Small intestine (tissue), 7 donors: ENCODE measurements at regions not wholly inside any gene's neighbourhood (a gene's known extent, or its start where the extent isn't known, plus 50 kb on each side); places are given as distances from the start of the nearest gene placed in this dataset.

Experiments used
- DNase-seq, 2 donors: peaks; one replicate each; pipeline versions ENCODE4 v3.0.0 to v3.0.0-alpha.2; 2013
- FAIRE-seq: peaks from 2 replicates; lab custom pipeline; 2012; peaks lifted over from hg19 to GRCh38; lab: Jason Lieb, UNC
- H3K27ac ChIP-seq, 3 donors: one replicate each; pipeline ENCODE4 v1.5.1; 2013; ENCODE audit warnings: low read length in 2 of 3, mild to moderate bottlenecking in 2 of 3, control low read depth in 1 of 3, inconsistent platforms in 1 of 3, low read depth in 1 of 3, moderate library complexity in 1 of 3
- H3K27me3 ChIP-seq, 3 donors: one replicate each; pipeline ENCODE4 v1.6.1; 2013; ENCODE audit warnings: low read length in 3 of 3, inconsistent platforms in 1 of 3; ENCODE audit not compliant: control insufficient read depth in 3 of 3, insufficient read depth in 3 of 3
- H3K36me3 ChIP-seq, 3 donors: one replicate each; pipeline ENCODE4 v1.6.1; 2013; ENCODE audit warnings: low read length in 3 of 3, inconsistent platforms in 1 of 3, low read depth in 1 of 3, mild to moderate bottlenecking in 1 of 3, moderate library complexity in 1 of 3; ENCODE audit not compliant: control insufficient read depth in 3 of 3, insufficient read depth in 2 of 3
- H3K4me1 ChIP-seq, 3 donors: one replicate each; pipeline ENCODE4 v1.6.1; 2013; ENCODE audit warnings: low read length in 2 of 3, inconsistent platforms in 1 of 3, low read depth in 1 of 3, mild to moderate bottlenecking in 1 of 3, moderate library complexity in 1 of 3; ENCODE audit not compliant: control insufficient read depth in 3 of 3, insufficient read depth in 2 of 3
- H3K4me3 ChIP-seq, 3 donors: one replicate each; pipeline ENCODE4 v1.5.1; 2013; ENCODE audit warnings: low read length in 3 of 3, control low read depth in 1 of 3, inconsistent platforms in 1 of 3, low read depth in 1 of 3, mild to moderate bottlenecking in 1 of 3, moderate library complexity in 1 of 3
- H3K9me3 ChIP-seq, 2 donors: one replicate each; pipeline ENCODE4 v1.6.1; 2013; ENCODE audit warnings: low read depth in 1 of 2, low read length in 1 of 2; ENCODE audit not compliant: control insufficient read depth in 2 of 2, insufficient read depth in 1 of 2
- WGBS, 3 donors: extraction: QIAGEN DNeasy Blood & Tissue Kit; methylation state at CpG; one replicate each; pipeline ENCODE4 v1.1.7; 2013; 5-methylcytosine and 5-hydroxymethylcytosine counted together
- donor health status: healthy with polysubstance abuse.
- donor health status: control.
- donor health status: control.
- donor health status: Bipolar disorder and iron deficiency.
- donor health status: healthy.

- FAIRE-seq: no peak
- no peaks in the 10 kb centered on the region for H3K9me3 ChIP-seq
- no peak overlapping the region for H3K27ac ChIP-seq
- no peak overlapping the region for H3K4me3 ChIP-seq
- no peaks in the 10 kb centered on the region for H3K36me3 ChIP-seq
- no peaks in the 10 kb centered on the region for H3K27me3 ChIP-seq
- no peaks in the 10 kb centered on the region for H3K4me1 ChIP-seq
- DNase-seq: peak; percentile 8 to 17
- 10 to 50% (median 25%) methylated on average over 1 of the region's 1 CpG for WGBS, 3 donors
These were observed 180.7 kb upstream of the EGFLAM start for GRCh38 chr5:38077652-38078051.

GRCh38 chr5:38071831-38072694, 186.3 kb upstream of the EGFLAM start:
- Histone ChIP-seq H3K36me3 (no peaks in the 10 kb centered on the region), H3K9me3 (no peaks in the 10 kb centered on the region), H3K4me1 (no peaks in the 10 kb centered on the region), H3K27ac (no peak overlapping the region), H3K27me3 (no peaks in the 10 kb centered on the region), H3K4me3 (no peak overlapping the region)
- FAIRE-seq: no peak
- 67 to 86% (median 76%) methylated on average over 9 of the region's 9 CpGs for WGBS, 3 donors
- no peak for DNase-seq

- FAIRE-seq (no peak), DNase-seq (no peak)
- H3K4me3 ChIP-seq: no peak overlapping the region
- H3K36me3 ChIP-seq: no peaks in the 10 kb centered on the region
- no peak overlapping the region for H3K27ac ChIP-seq
- no peaks in the 10 kb centered on the region for H3K4me1 ChIP-seq
- WGBS, 3 donors: 87 to 91% (median 87%) methylated on average over 6 of the region's 6 CpGs
- no peaks in the 10 kb centered on the region for H3K27me3 ChIP-seq
- H3K9me3 ChIP-seq: no peaks in the 10 kb centered on the region
These were observed 187.9 kb upstream of the EGFLAM start for GRCh38 chr5:38070304-38070950.

GRCh38 chr5:38069360-38069759, 189.0 kb upstream of the EGFLAM start:
- H3K27me3 ChIP-seq: no peaks in the 10 kb centered on the region
- H3K36me3 ChIP-seq: no peaks in the 10 kb centered on the region
- no peaks in the 10 kb centered on the region for H3K4me1 ChIP-seq
- WGBS, 3 donors: 38 to 72% (median 51%) methylated on average over 3 of the region's 3 CpGs
- DNase-seq: no peak
- no peak for FAIRE-seq
- no peak overlapping the region for H3K27ac ChIP-seq
- H3K4me3 ChIP-seq: no peak overlapping the region
- no peaks in the 10 kb centered on the region for H3K9me3 ChIP-seq

GRCh38 chr5:38060354-38060753, 198.0 kb upstream of the EGFLAM start:
- Histone ChIP-seq H3K4me3 (no peak overlapping the region), H3K27ac (peak overlapping the region in 1 of 3 donors; percentile 34), H3K9me3 (no peaks in the 10 kb centered on the region), H3K27me3 (no peaks in the 10 kb centered on the region), H3K36me3 (no peaks in the 10 kb centered on the region), H3K4me1 (no peaks in the 10 kb centered on the region)
- DNase-seq: peak in 1 of 2 donors; percentile 10
- WGBS, 3 donors: 60 to 82% (median 72%) methylated on average over 2 of the region's 2 CpGs
- FAIRE-seq: no peak

- Histone ChIP-seq H3K4me3 (no peak overlapping the region), H3K36me3 (no peaks in the 10 kb centered on the region), H3K27me3 (no peaks in the 10 kb centered on the region), H3K4me1 (no peaks in the 10 kb centered on the region), H3K9me3 (no peaks in the 10 kb centered on the region), H3K27ac (peak overlapping the region in 1 of 3 donors; percentile 28)
- FAIRE-seq (no peak), DNase-seq (no peak)
- WGBS, 3 donors: 64 to 89% (median 86%) methylated on average over 6 of the region's 6 CpGs
These were observed 198.5 kb upstream of the EGFLAM start for GRCh38 chr5:38059876-38060275.

GRCh38 chr5:38051711-38052511, 206.4 kb upstream of the EGFLAM start:
- WGBS, 3 donors: 62 to 83% (median 64%) methylated on average over 12 of the region's 12 CpGs
- no peaks in the 10 kb centered on the region for H3K36me3 ChIP-seq
- no peak for DNase-seq
- no peaks in the 10 kb centered on the region for H3K4me1 ChIP-seq
- no peak for FAIRE-seq
- H3K27me3 ChIP-seq: no peaks in the 10 kb centered on the region
- no peak overlapping the region for H3K4me3 ChIP-seq
- no peak overlapping the region for H3K27ac ChIP-seq
- no peaks in the 10 kb centered on the region for H3K9me3 ChIP-seq

- WGBS, 3 donors: 36 to 69% (median 44%) methylated on average over 3 of the region's 3 CpGs
- no peak for FAIRE-seq
These were observed 208.6 kb upstream of the GDNF start for GRCh38 chr5:38048400-38048799.

More at GRCh38 chr5:38048400-38048799, 208.6 kb upstream of the GDNF start:
- DNase-seq: no peak
- no peaks in the 10 kb centered on the region for H3K9me3 ChIP-seq
- H3K36me3 ChIP-seq: no peaks in the 10 kb centered on the region
- no peaks in the 10 kb centered on the region for H3K27me3 ChIP-seq
- H3K4me1 ChIP-seq: no peaks in the 10 kb centered on the region
- no peak overlapping the region for H3K27ac ChIP-seq
- no peak overlapping the region for H3K4me3 ChIP-seq
